WI38 (cell line): ENCODE measurements at regions not wholly inside any gene's neighbourhood (a gene's known extent, or its start where the extent isn't known, plus 50 kb on each side); places are given as distances from the start of the nearest gene placed in this dataset.

Experiments
- H3K4me3 ChIP-seq: 2 replicates; pipeline ENCODE4 v1.5.1; 2011; ENCODE audit warnings: low read depth, mild to moderate bottlenecking, control low read depth, low read length
- TF ChIP-seq, protein P1 (sequence below): IDR thresholded peaks from 2 replicates; pipeline ENCODE4 v1.5.1; 2012; ENCODE audit warnings: low read depth, mild to moderate bottlenecking, control low read depth, low read length

- TF ChIP-seq, protein P1, sequence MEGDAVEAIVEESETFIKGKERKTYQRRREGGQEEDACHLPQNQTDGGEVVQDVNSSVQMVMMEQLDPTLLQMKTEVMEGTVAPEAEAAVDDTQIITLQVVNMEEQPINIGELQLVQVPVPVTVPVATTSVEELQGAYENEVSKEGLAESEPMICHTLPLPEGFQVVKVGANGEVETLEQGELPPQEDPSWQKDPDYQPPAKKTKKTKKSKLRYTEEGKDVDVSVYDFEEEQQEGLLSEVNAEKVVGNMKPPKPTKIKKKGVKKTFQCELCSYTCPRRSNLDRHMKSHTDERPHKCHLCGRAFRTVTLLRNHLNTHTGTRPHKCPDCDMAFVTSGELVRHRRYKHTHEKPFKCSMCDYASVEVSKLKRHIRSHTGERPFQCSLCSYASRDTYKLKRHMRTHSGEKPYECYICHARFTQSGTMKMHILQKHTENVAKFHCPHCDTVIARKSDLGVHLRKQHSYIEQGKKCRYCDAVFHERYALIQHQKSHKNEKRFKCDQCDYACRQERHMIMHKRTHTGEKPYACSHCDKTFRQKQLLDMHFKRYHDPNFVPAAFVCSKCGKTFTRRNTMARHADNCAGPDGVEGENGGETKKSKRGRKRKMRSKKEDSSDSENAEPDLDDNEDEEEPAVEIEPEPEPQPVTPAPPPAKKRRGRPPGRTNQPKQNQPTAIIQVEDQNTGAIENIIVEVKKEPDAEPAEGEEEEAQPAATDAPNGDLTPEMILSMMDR = no peak
- H3K4me3 ChIP-seq = no peak overlapping the region
Measured at GRCh38 chr12:47305464-47305863, 225.7 kb upstream of the AMIGO2 start.

- TF ChIP-seq, protein P1 = no peak
- H3K4me3 ChIP-seq = no peak overlapping the region
Measured at GRCh38 chr12:47303995-47304560, 224.3 kb upstream of the AMIGO2 start.

GRCh38 chr12:47303207-47303606, 223.4 kb upstream of the AMIGO2 start:
- no peak overlapping the region for H3K4me3 ChIP-seq
- TF ChIP-seq, protein P1 = no peak

DNA sequence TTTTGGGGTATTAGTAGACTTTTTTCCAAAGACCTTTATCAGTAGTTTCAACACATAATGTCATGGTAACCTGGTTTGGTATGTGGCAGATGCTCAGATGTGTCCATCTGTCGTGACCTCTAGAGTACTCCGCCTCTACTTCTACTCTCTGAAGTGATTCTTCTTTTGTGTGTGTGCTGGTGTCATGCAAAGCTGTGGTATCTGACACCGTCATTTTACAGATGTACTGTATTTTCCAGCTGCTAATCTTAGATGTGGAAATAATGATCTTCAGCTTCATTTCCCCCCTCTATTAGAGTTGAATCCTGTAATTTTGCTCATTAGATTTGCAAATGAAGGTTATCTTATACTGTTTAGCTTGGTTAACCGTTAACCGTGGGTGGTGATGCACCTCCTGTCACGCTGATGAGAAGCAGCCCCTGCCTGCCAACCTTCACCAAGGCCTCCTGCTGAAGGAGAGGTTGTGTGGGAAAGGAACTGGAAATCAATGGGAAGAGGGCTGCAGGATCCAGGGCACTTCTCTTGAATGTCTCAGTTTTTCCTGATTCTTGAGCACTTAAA, 222.4 kb upstream of the AMIGO2 start:
- TF ChIP-seq, protein P1 = no peak
- H3K4me3 ChIP-seq = no peak overlapping the region

DNA sequence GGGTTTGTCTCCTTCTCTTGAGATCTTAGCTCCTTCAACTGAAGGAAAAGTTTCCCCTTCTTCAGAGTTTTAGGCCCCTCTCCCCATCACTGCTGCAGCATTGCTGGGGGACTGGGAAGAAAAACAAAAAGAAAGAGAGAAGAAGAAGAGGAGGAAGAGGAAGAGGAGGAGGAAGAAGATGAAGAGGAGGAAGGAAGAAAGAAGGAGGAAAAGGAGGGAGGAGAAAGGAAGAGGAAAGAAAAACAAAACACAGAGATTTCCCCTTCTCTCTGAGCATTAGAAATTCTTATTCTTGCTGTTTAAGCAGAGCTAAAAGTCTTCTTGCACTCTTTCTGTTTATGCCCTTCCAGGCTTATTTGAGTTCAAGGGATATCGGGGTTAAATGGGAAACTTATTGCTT, 219.8 kb upstream of the AMIGO2 start:
- TF ChIP-seq, protein P1 = no peak
- H3K4me3 ChIP-seq = no peak overlapping the region

DNA sequence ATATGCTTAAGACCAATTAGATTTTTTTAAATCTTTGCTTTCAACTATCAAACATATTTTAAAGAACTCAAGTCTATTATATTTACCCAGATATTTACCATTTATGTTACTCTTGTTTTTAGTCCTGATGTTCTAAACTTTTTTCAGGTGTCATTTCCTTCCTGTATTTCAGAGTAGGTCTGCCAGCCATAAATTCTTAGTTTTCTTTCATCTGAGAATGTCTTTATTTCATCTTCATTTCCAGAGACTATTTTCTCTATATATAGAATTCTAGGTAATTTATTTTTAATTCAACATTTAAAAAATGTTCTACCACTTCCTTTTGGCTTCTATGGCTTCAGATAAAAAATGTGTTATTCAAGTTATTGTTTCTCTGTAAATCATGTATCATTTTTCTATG, 218.2 kb upstream of the AMIGO2 start:
- TF ChIP-seq, protein P1 = no peak
- no peak overlapping the region for H3K4me3 ChIP-seq

GRCh38 chr12:47296828-47297227, 217.1 kb upstream of the AMIGO2 start:
- no peak overlapping the region for H3K4me3 ChIP-seq

More at GRCh38 chr12:47296828-47297227, 217.1 kb upstream of the AMIGO2 start:
- TF ChIP-seq, protein P1 = no peak
